SK-N-SH (cell line): ENCODE measurements at regions not wholly inside any gene's neighbourhood (a gene's known extent, or its start where the extent isn't known, plus 50 kb on each side); places are given as distances from the start of the nearest gene placed in this dataset.

Experiments used
- CTCF ChIA-PET: fragments of 300-600, 350-600 bp; formaldehyde crosslinking; extraction: SDS; loops from one replicate; lab custom pipeline; 2021; lab: Yijun Ruan, JAX
- POLR2A ChIA-PET: fragments of 350-600 bp; sonication (Branson Sonifier 250); formaldehyde crosslinking; extraction: SDS; loops from one replicate; lab custom pipeline; 2020; ENCODE audit warnings: antibody characterized with exemption, inconsistent platforms; lab: Yijun Ruan, JAX
- DNase-seq: peaks from one replicate; pipeline ENCODE4 v3.0.0; 2012
- H2AFZ ChIP-seq: fragments of 200-600 bp; sonication (generic); 2 replicates; pipeline ENCODE4 v1.8.1; 2016; ENCODE audit warnings: antibody characterized with exemption, mild to moderate bottlenecking, low read depth
- H3F3A ChIP-seq: fragments of 200-600 bp; sonication (generic); replicated peaks from 2 replicates; pipeline ENCODE3; 2016; ENCODE audit warnings: antibody characterized with exemption, mild to moderate bottlenecking; ENCODE audit not compliant: insufficient read depth
- H3K27ac ChIP-seq, 2 experiments: fragments of 200-500 bp in 1 of 2; fragments of 200-600 bp in 1 of 2; sonication (Bioruptor generic) in 1 of 2; sonication (generic), shearing (Covaris generic) in 1 of 2; 2 replicates each; pipeline versions ENCODE4 v1.5.1 to v1.6.1; 2014 to 2016; ENCODE audit warnings: low read depth in 2 of 2, inconsistent platforms in 1 of 2, low read length in 1 of 2, mild to moderate bottlenecking in 1 of 2, mixed read lengths in 1 of 2
- H3K27me3 ChIP-seq: fragments of 200-600 bp; sonication (generic), shearing (Covaris generic); 2 replicates; pipeline ENCODE4 v1.6.1; 2016; ENCODE audit warnings: mixed run types; ENCODE audit not compliant: insufficient read depth
- H3K36me3 ChIP-seq, 2 experiments: fragments of 200-500 bp in 1 of 2; fragments of 200-600 bp in 1 of 2; sonication (Bioruptor generic) in 1 of 2; sonication (generic) in 1 of 2; replicated peaks in 1 of 2; 2 replicates each; pipeline versions ENCODE3 to v1.5.1; 2014 to 2016; ENCODE audit warnings: low read length in 1 of 2, mild to moderate bottlenecking in 1 of 2; ENCODE audit not compliant: insufficient read depth in 2 of 2, control insufficient read depth in 1 of 2
- H3K4me1 ChIP-seq, 2 experiments: fragments of 200-500 bp in 1 of 2; fragments of 200-600 bp in 1 of 2; sonication (Bioruptor generic) in 1 of 2; sonication (generic), shearing (Covaris generic) in 1 of 2; 2 replicates each; pipeline versions ENCODE4 v1.5.1 to v1.6.1; 2014 to 2016; ENCODE audit warnings: low read depth in 1 of 2, low read length in 1 of 2, mixed run types in 1 of 2; ENCODE audit not compliant: insufficient read depth in 2 of 2, control insufficient read depth in 1 of 2
- H3K4me2 ChIP-seq: fragments of 200-600 bp; sonication (generic), shearing (Covaris generic); 2 replicates; pipeline ENCODE4 v1.6.1; 2017; ENCODE audit warnings: mixed run types
- H3K4me3 ChIP-seq, 2 experiments: fragments of 200-500 bp in 1 of 2; fragments of 200-600 bp in 1 of 2; sonication (Bioruptor generic) in 1 of 2; sonication (generic), shearing (Covaris generic) in 1 of 2; 2 replicates each; pipeline versions ENCODE4 v1.5.1 to v1.8.1; 2014 to 2016; ENCODE audit warnings: low read depth in 2 of 2, inconsistent platforms in 1 of 2, low read length in 1 of 2, mild to moderate bottlenecking in 1 of 2, mixed read lengths in 1 of 2, moderate library complexity in 1 of 2
- H3K79me2 ChIP-seq: fragments of 200-600 bp; sonication (generic); 2 replicates; pipeline ENCODE4 v1.8.1; 2017; ENCODE audit warnings: mild to moderate bottlenecking; ENCODE audit not compliant: insufficient read depth
- H3K9ac ChIP-seq: fragments of 200-600 bp; sonication (generic); 2 replicates; pipeline ENCODE4 v1.6.1; 2017; ENCODE audit warnings: mixed run types
- H3K9me2 ChIP-seq: fragments of 200-600 bp; sonication (generic); 2 replicates; pipeline ENCODE4 v1.6.1; 2017; ENCODE audit warnings: mixed run types
- H3K9me3 ChIP-seq: fragments of 200-600 bp; sonication (generic); 2 replicates; pipeline ENCODE4 v1.6.1; 2017; ENCODE audit warnings: mixed run types, mild to moderate bottlenecking, moderate library complexity
- H4K20me1 ChIP-seq: fragments of 200-600 bp; sonication (generic); 2 replicates; pipeline ENCODE4 v1.6.1; 2017; ENCODE audit warnings: mild to moderate bottlenecking, mixed run types; ENCODE audit not compliant: insufficient read depth
- FOSL2 ChIP-seq: IDR thresholded peaks from 2 replicates; pipeline ENCODE4 v1.4.0; 2012; ENCODE audit warnings: low read depth, mild to moderate bottlenecking, moderate library complexity, borderline replicate concordance
- FOXM1 ChIP-seq: IDR thresholded peaks from 2 replicates; pipeline ENCODE4 v1.4.0; 2012; ENCODE audit warnings: low read depth, mild to moderate bottlenecking
- GABPA ChIP-seq: IDR thresholded peaks from 2 replicates; pipeline ENCODE4 v1.4.0; 2012; ENCODE audit warnings: low read depth, mild to moderate bottlenecking
- JUND ChIP-seq: IDR thresholded peaks from 2 replicates; pipeline ENCODE4 v1.4.0; 2012
- MEF2A ChIP-seq: IDR thresholded peaks from 2 replicates; pipeline ENCODE4 v1.4.0; 2012; ENCODE audit warnings: low read depth, borderline replicate concordance
- NRF1 ChIP-seq: IDR thresholded peaks from 2 replicates; pipeline ENCODE4 v1.6.1; 2012; ENCODE audit warnings: low read depth, mild to moderate bottlenecking, low read length
- TAF1 ChIP-seq: IDR thresholded peaks from 2 replicates; pipeline ENCODE4 v1.6.1; 2012; ENCODE audit warnings: low read depth, mild to moderate bottlenecking, low read length, moderate library complexity, borderline replicate concordance
- TCF12 ChIP-seq: IDR thresholded peaks from 2 replicates; pipeline ENCODE4 v1.4.0; 2012
- TEAD4 ChIP-seq: IDR thresholded peaks from 2 replicates; pipeline ENCODE4 v1.4.0; 2012; ENCODE audit warnings: mild to moderate bottlenecking, borderline replicate concordance; ENCODE audit not compliant: insufficient read depth
- USF2 ChIP-seq: fragments of 150-350 bp; IDR thresholded peaks from 2 replicates; pipeline ENCODE4 v1.6.1; 2017; ENCODE audit warnings: antibody characterized with exemption, low read length, low read depth, borderline replicate concordance
- WGBS: methylation state at CpG from one replicate; pipeline ENCODE4 v1.1.6; 2017; ENCODE audit warnings: low lambda C conversion rate; 5-methylcytosine and 5-hydroxymethylcytosine counted together
- TF ChIP-seq, protein P1 (sequence below): IDR thresholded peaks from 2 replicates; pipeline ENCODE4; 2012
- TF ChIP-seq, protein P2 (sequence below): fragments of 200-600 bp; sonication (generic); IDR thresholded peaks from 2 replicates; pipeline ENCODE4 v1.6.1; 2017; ENCODE audit warnings: antibody characterized with exemption, mild to moderate bottlenecking, moderate library complexity
- TF ChIP-seq, protein P3 (sequence below): IDR thresholded peaks from 2 replicates; pipeline ENCODE4 v1.4.0; 2012; ENCODE audit warnings: low read depth, borderline replicate concordance
- TF ChIP-seq, protein P4 (sequence below): fragments of 150-350 bp; IDR thresholded peaks from 2 replicates; pipeline ENCODE4 v1.6.1; 2016; ENCODE audit warnings: mild to moderate bottlenecking, low read depth, low read length

DNA sequence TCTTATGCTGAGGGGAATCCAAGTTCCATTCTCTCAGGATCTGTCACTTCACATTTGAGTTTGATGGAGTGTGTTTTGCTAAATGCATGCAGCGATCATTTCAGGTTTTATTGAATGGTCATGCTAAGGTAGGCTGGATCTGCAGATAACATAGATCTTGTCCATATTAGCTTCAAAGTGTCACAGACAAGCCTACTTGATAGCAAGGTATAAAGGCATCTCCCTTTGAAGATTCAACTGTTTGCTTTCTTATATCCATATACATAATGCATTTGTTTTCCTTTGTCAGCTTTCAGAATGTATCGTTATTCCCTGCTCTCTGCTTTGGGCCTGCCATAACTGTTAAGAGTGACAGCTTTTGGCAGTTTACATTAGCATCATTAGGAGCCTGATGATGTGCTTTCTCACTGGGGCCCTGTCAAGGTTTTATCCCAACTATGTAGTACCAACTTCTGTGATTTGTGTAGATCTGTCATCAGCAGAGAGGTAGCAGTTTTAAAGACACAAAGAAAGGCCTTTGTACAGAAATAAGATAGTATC is 604.3 kb upstream of the CDH7 start:
- Histone ChIP-seq H3K9ac (no peak overlapping the region), H3K9me2 (no peaks in the 10 kb centered on the region), H3K4me1 (no peaks in the 10 kb centered on the region), H3F3A (no peaks in the 10 kb centered on the region), H3K9me3 (no peaks in the 10 kb centered on the region; the same call in 1 of the 2 replicates), H3K4me3 (no peak overlapping the region), H3K27ac (no peak overlapping the region), H3K79me2 (no peaks in the 10 kb centered on the region), H3K27me3 (no peaks in the 10 kb centered on the region), H4K20me1 (no peaks in the 10 kb centered on the region), H2AFZ (no peak overlapping the region), H3K4me2 (no peak overlapping the region), H3K36me3 (no peaks in the 10 kb centered on the region)
- ChIA-PET POLR2A (no interaction called here), CTCF (no interaction called here)
- DNase-seq = no peak
- WGBS = 20% methylated on average over 2 of the region's 2 CpGs
- TF ChIP-seq GABPA (no peak), MEF2A (no peak), JUND (no peak)
- TF ChIP-seq, protein P1, sequence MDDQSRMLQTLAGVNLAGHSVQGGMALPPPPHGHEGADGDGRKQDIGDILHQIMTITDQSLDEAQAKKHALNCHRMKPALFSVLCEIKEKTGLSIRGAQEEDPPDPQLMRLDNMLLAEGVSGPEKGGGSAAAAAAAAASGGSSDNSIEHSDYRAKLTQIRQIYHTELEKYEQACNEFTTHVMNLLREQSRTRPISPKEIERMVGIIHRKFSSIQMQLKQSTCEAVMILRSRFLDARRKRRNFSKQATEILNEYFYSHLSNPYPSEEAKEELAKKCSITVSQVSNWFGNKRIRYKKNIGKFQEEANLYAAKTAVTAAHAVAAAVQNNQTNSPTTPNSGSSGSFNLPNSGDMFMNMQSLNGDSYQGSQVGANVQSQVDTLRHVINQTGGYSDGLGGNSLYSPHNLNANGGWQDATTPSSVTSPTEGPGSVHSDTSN = no peak

- H4K20me1 ChIP-seq = no peaks in the 10 kb centered on the region
- ChIA-PET CTCF (interaction anchor here (1.3 kb wide), 1 partner anchor 35 kb away, joined by 3 read pairs; no protein-coding TSS in a partner anchor), POLR2A (no interaction called here)
- H3K9ac ChIP-seq = no peak overlapping the region
- H2AFZ ChIP-seq = no peak overlapping the region
- H3K27me3 ChIP-seq = no peaks in the 10 kb centered on the region
- H3K4me3 ChIP-seq = no peak overlapping the region
- DNase-seq = no peak
- TF ChIP-seq TAF1 (no peak), TEAD4 (no peak)
- H3K9me3 ChIP-seq = no peaks in the 10 kb centered on the region; the same call in 1 of the 2 replicates
- H3K36me3 ChIP-seq = no peaks in the 10 kb centered on the region
- H3F3A ChIP-seq = no peaks in the 10 kb centered on the region
- no peak overlapping the region for H3K27ac ChIP-seq
- H3K4me1 ChIP-seq = no peaks in the 10 kb centered on the region
- H3K9me2 ChIP-seq = no peaks in the 10 kb centered on the region
- no peak overlapping the region for H3K4me2 ChIP-seq
- no peaks in the 10 kb centered on the region for H3K79me2 ChIP-seq
These were observed 605.5 kb upstream of the CDH7 start for GRCh38 chr18:65145312-65145711.

GRCh38 chr18:65133610-65134009 is 617.2 kb upstream of the CDH7 start:
- 6% methylated on average over 1 of the region's 1 CpG for WGBS
- Histone ChIP-seq H3F3A (no peaks in the 10 kb centered on the region), H3K36me3 (no peaks in the 10 kb centered on the region), H3K4me3 (no peak overlapping the region), H3K4me1 (no peaks in the 10 kb centered on the region), H3K4me2 (no peak overlapping the region), H4K20me1 (no peaks in the 10 kb centered on the region), H3K27me3 (no peaks in the 10 kb centered on the region), H3K9ac (no peak overlapping the region), H3K9me2 (no peaks in the 10 kb centered on the region), H3K79me2 (no peaks in the 10 kb centered on the region), H3K27ac (no peak overlapping the region), H2AFZ (no peak overlapping the region), H3K9me3 (no peaks in the 10 kb centered on the region)
- ChIA-PET POLR2A (no interaction called here), CTCF (no interaction called here)
- DNase-seq = no peak
- TF ChIP-seq FOXM1 = no peak
- TF ChIP-seq, protein P2, sequence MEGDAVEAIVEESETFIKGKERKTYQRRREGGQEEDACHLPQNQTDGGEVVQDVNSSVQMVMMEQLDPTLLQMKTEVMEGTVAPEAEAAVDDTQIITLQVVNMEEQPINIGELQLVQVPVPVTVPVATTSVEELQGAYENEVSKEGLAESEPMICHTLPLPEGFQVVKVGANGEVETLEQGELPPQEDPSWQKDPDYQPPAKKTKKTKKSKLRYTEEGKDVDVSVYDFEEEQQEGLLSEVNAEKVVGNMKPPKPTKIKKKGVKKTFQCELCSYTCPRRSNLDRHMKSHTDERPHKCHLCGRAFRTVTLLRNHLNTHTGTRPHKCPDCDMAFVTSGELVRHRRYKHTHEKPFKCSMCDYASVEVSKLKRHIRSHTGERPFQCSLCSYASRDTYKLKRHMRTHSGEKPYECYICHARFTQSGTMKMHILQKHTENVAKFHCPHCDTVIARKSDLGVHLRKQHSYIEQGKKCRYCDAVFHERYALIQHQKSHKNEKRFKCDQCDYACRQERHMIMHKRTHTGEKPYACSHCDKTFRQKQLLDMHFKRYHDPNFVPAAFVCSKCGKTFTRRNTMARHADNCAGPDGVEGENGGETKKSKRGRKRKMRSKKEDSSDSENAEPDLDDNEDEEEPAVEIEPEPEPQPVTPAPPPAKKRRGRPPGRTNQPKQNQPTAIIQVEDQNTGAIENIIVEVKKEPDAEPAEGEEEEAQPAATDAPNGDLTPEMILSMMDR = no peak
- TF ChIP-seq, protein P1 = no peak
- no peak for TF ChIP-seq NRF1
- no peak for TF ChIP-seq USF2
- no peak for TF ChIP-seq TCF12
- TF ChIP-seq, protein P3, sequence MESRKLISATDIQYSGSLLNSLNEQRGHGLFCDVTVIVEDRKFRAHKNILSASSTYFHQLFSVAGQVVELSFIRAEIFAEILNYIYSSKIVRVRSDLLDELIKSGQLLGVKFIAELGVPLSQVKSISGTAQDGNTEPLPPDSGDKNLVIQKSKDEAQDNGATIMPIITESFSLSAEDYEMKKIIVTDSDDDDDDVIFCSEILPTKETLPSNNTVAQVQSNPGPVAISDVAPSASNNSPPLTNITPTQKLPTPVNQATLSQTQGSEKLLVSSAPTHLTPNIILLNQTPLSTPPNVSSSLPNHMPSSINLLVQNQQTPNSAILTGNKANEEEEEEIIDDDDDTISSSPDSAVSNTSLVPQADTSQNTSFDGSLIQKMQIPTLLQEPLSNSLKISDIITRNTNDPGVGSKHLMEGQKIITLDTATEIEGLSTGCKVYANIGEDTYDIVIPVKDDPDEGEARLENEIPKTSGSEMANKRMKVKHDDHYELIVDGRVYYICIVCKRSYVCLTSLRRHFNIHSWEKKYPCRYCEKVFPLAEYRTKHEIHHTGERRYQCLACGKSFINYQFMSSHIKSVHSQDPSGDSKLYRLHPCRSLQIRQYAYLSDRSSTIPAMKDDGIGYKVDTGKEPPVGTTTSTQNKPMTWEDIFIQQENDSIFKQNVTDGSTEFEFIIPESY = no peak
- no peak for TF ChIP-seq FOSL2
- no peak for TF ChIP-seq JUND
- TF ChIP-seq, protein P4, sequence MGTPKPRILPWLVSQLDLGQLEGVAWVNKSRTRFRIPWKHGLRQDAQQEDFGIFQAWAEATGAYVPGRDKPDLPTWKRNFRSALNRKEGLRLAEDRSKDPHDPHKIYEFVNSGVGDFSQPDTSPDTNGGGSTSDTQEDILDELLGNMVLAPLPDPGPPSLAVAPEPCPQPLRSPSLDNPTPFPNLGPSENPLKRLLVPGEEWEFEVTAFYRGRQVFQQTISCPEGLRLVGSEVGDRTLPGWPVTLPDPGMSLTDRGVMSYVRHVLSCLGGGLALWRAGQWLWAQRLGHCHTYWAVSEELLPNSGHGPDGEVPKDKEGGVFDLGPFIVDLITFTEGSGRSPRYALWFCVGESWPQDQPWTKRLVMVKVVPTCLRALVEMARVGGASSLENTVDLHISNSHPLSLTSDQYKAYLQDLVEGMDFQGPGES = no peak
